ENCODE measurements at regions not wholly inside any gene's neighbourhood (a gene's known extent, or its start where the extent isn't known, plus 50 kb on each side); places are given as distances from the start of the nearest gene placed in this dataset.

DNA sequence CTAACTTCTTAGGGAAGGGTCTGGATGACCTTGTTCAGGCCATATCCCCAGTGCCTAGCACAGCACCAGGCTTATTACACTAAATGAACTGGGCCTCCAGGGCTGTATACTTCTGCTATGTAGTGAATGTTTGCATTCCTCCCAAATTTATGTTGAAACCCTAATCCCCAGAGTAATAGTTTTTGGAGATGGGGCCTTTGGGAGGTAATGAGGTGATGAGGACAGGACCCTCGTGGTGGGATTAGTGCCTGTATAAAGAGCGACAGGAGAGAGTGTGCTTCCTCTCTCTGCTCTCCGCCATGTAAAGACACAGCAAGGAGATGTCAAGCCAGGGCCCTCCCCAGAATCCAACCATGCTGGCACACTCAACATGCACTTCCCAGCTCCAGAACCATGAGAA is 148.3 kb downstream of the SEC61B start (continued):
- TF ChIP-seq, protein P1, sequence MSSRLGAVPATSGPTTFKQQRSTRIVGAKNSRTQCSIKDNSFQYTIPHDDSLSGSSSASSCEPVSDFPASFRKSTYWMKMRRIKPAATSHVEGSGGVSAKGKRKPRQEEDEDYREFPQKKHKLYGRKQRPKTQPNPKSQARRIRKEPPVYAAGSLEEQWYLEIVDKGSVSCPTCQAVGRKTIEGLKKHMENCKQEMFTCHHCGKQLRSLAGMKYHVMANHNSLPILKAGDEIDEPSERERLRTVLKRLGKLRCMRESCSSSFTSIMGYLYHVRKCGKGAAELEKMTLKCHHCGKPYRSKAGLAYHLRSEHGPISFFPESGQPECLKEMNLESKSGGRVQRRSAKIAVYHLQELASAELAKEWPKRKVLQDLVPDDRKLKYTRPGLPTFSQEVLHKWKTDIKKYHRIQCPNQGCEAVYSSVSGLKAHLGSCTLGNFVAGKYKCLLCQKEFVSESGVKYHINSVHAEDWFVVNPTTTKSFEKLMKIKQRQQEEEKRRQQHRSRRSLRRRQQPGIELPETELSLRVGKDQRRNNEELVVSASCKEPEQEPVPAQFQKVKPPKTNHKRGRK (CRISPR knock-in tag; IDR thresholded peaks at IDR 0.05; ENCODE audit: borderline replicate concordance), result no peak
- TF ChIP-seq RELA (CRISPR knock-in tag; IDR thresholded peaks at IDR 0.05; ENCODE audit: borderline replicate concordance) (no peak), JAZF1 (CRISPR knock-in tag; IDR thresholded peaks at IDR 0.05) (no peak), ZNF671 (CRISPR knock-in tag; IDR thresholded peaks at IDR 0.05) (no peak), NFATC4 (CRISPR knock-in tag; IDR thresholded peaks at IDR 0.05) (no peak)
- TF ChIP-seq, protein P2, sequence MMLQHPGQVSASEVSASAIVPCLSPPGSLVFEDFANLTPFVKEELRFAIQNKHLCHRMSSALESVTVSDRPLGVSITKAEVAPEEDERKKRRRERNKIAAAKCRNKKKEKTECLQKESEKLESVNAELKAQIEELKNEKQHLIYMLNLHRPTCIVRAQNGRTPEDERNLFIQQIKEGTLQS (CRISPR knock-in tag; conservative IDR thresholded peaks at IDR 0.05), result no peak

DNA sequence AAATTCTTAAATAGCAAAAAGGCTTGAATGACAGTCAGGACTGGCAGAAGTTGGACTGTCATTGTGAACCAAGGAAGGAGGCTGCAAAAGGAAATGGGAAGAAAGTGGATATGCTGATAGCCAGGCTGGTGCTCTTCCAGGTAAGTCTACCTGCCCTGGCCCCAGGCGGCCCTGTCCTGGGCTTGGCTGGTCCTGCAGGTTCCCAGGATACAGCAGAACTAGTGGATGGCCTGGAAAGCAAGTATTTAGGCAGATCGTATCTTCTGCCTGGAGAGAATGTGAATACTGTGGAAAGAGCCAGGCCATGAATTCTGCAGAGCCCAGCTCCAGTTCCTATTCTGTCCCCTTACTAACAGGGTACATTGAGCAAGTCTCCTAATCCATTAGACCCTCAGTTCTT is 149.3 kb downstream of the SEC61B start:
- TF ChIP-seq ZNF219 (CRISPR knock-in tag; IDR thresholded peaks at IDR 0.05; ENCODE audit: borderline replicate concordance), result no peak
- TF ChIP-seq ZNF232 (CRISPR knock-in tag; IDR thresholded peaks at IDR 0.05), result no peak
- no peak for TF ChIP-seq EMX1 (CRISPR knock-in tag; IDR thresholded peaks at IDR 0.05)
- TF ChIP-seq ESRRA (CRISPR knock-in tag; IDR thresholded peaks at IDR 0.05; ENCODE audit: borderline replicate concordance), result no peak

DNA sequence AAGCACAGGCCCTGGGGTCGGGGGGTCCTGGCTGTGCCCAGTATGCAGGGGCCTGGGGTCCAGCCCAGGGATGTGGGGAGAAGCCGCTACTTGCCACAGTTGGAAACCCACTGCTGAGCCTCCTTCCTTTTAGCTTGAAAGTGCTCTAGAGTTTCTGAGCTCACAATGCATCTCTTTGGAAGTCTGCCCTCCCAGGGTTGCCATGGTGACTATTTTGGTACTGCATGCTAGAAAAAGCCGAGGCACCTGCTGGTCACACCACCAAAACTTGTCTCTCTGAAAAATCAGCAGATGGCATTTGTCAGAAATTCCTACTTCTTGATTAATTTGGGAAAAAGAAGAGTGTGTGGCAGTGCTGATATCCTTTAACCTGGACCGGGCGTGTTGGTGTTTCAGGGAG is 151.8 kb downstream of the SEC61B start:
- Mint-ChIP-seq H3K4me3 (no peak overlapping the region), H3K27me3 (ENCODE audit: low read depth) (peaks cover 3% of the 10 kb centered on the region), H3K4me1 (peaks cover 9% of the 10 kb centered on the region), H3K9me3 (no peaks in the 10 kb centered on the region), H3K36me3 (no peaks in the 10 kb centered on the region), H3K27ac (no peak overlapping the region)
- ChIA-PET CTCF (interaction anchor here (0.9 kb wide), 1 partner anchor 190 kb away, joined by 3 read pairs; no protein-coding TSS in a partner anchor), POLR2A (no interaction called here)
- no peak for DNase-seq (ENCODE audit: low spot score)
- no peak for ATAC-seq
- TF ChIP-seq, protein P3, sequence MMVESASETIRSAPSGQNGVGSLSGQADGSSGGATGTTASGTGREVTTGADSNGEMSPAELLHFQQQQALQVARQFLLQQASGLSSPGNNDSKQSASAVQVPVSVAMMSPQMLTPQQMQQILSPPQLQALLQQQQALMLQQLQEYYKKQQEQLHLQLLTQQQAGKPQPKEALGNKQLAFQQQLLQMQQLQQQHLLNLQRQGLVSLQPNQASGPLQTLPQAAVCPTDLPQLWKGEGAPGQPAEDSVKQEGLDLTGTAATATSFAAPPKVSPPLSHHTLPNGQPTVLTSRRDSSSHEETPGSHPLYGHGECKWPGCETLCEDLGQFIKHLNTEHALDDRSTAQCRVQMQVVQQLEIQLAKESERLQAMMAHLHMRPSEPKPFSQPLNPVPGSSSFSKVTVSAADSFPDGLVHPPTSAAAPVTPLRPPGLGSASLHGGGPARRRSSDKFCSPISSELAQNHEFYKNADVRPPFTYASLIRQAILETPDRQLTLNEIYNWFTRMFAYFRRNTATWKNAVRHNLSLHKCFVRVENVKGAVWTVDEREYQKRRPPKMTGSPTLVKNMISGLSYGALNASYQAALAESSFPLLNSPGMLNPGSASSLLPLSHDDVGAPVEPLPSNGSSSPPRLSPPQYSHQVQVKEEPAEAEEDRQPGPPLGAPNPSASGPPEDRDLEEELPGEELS (CRISPR knock-in tag; IDR thresholded peaks at IDR 0.05), result no peak
- TF ChIP-seq TP53 (CRISPR knock-in tag; IDR thresholded peaks at IDR 0.05) (no peak), JAZF1 (CRISPR knock-in tag; IDR thresholded peaks at IDR 0.05) (no peak), SMAD4 (CRISPR knock-in tag; IDR thresholded peaks at IDR 0.05) (no peak), ZNF232 (CRISPR knock-in tag; IDR thresholded peaks at IDR 0.05) (no peak), OVOL2 (CRISPR knock-in tag; IDR thresholded peaks at IDR 0.05; ENCODE audit: borderline replicate concordance) (no peak), NFYB (CRISPR knock-in tag; conservative IDR thresholded peaks at IDR 0.05; ENCODE audit: low read depth) (no peak), IRF2 (CRISPR knock-in tag; IDR thresholded peaks at IDR 0.05; ENCODE audit: borderline replicate concordance, low read depth) (no peak)
- TF ChIP-seq, protein P4, sequence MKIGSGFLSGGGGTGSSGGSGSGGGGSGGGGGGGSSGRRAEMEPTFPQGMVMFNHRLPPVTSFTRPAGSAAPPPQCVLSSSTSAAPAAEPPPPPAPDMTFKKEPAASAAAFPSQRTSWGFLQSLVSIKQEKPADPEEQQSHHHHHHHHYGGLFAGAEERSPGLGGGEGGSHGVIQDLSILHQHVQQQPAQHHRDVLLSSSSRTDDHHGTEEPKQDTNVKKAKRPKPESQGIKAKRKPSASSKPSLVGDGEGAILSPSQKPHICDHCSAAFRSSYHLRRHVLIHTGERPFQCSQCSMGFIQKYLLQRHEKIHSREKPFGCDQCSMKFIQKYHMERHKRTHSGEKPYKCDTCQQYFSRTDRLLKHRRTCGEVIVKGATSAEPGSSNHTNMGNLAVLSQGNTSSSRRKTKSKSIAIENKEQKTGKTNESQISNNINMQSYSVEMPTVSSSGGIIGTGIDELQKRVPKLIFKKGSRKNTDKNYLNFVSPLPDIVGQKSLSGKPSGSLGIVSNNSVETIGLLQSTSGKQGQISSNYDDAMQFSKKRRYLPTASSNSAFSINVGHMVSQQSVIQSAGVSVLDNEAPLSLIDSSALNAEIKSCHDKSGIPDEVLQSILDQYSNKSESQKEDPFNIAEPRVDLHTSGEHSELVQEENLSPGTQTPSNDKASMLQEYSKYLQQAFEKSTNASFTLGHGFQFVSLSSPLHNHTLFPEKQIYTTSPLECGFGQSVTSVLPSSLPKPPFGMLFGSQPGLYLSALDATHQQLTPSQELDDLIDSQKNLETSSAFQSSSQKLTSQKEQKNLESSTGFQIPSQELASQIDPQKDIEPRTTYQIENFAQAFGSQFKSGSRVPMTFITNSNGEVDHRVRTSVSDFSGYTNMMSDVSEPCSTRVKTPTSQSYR (CRISPR knock-in tag; IDR thresholded peaks at IDR 0.05), result no peak
- TF ChIP-seq, protein P5, sequence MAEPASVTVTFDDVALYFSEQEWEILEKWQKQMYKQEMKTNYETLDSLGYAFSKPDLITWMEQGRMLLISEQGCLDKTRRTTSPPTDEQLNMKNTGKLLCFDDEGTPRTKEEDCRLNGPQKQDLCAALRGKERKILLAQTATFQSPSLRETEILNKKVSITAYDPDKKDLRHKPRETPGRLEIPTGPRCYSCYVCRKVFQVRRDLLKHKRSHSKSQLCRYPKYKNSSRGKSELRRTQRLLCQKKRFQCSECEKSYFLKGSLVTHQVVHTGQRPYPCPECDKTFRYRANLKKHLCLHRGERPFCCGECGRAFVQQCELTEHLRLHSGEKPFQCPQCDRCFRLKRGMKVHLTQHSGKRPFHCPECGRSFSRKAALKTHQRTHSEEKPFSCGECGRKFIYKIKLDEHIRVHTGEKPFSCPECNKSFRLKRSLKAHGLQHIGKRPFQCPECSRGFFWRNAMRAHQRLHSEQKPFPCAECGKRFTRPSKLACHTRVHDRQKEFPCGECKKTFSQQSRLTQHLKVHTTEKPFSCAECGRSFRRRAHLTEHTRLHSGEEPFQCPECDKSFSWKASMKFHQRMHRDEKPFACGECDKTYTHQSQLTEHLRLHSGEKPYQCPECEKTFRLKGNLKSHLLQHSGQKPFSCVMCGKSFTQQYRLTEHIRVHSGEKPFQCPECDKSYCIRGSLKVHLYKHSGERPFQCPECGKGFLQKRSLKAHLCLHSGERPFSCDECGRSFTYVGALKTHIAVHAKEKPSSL (CRISPR knock-in tag; conservative IDR thresholded peaks at IDR 0.05), result no peak
- TF ChIP-seq, protein P6, sequence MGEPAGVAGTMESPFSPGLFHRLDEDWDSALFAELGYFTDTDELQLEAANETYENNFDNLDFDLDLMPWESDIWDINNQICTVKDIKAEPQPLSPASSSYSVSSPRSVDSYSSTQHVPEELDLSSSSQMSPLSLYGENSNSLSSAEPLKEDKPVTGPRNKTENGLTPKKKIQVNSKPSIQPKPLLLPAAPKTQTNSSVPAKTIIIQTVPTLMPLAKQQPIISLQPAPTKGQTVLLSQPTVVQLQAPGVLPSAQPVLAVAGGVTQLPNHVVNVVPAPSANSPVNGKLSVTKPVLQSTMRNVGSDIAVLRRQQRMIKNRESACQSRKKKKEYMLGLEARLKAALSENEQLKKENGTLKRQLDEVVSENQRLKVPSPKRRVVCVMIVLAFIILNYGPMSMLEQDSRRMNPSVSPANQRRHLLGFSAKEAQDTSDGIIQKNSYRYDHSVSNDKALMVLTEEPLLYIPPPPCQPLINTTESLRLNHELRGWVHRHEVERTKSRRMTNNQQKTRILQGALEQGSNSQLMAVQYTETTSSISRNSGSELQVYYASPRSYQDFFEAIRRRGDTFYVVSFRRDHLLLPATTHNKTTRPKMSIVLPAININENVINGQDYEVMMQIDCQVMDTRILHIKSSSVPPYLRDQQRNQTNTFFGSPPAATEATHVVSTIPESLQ (CRISPR knock-in tag; IDR thresholded peaks at IDR 0.05), result no peak
- TF ChIP-seq, protein P7, sequence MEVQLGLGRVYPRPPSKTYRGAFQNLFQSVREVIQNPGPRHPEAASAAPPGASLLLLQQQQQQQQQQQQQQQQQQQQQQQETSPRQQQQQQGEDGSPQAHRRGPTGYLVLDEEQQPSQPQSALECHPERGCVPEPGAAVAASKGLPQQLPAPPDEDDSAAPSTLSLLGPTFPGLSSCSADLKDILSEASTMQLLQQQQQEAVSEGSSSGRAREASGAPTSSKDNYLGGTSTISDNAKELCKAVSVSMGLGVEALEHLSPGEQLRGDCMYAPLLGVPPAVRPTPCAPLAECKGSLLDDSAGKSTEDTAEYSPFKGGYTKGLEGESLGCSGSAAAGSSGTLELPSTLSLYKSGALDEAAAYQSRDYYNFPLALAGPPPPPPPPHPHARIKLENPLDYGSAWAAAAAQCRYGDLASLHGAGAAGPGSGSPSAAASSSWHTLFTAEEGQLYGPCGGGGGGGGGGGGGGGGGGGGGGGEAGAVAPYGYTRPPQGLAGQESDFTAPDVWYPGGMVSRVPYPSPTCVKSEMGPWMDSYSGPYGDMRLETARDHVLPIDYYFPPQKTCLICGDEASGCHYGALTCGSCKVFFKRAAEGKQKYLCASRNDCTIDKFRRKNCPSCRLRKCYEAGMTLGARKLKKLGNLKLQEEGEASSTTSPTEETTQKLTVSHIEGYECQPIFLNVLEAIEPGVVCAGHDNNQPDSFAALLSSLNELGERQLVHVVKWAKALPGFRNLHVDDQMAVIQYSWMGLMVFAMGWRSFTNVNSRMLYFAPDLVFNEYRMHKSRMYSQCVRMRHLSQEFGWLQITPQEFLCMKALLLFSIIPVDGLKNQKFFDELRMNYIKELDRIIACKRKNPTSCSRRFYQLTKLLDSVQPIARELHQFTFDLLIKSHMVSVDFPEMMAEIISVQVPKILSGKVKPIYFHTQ (CRISPR knock-in tag; IDR thresholded peaks at IDR 0.05), result no peak

More for the DNA sequence above, 149.3 kb downstream of the SEC61B start:
- Mint-ChIP-seq H3K9me3 (no peaks in the 10 kb centered on the region), H3K4me3 (no peak overlapping the region), H3K27me3 (ENCODE audit: low read depth) (no peaks in the 10 kb centered on the region; the same call in none of the 2 replicates), H3K36me3 (no peaks in the 10 kb centered on the region), H3K27ac (no peak overlapping the region), H3K4me1 (peaks cover 13% of the 10 kb centered on the region)
- no peak for DNase-seq (ENCODE audit: low spot score)
- no peak for ATAC-seq
- ChIA-PET POLR2A (no interaction called here), CTCF (no interaction called here)

All from WTC11 (cell line).